ENCODE measurements at regions not wholly inside any gene's neighbourhood (a gene's known extent, or its start where the extent isn't known, plus 50 kb on each side); places are given as distances from the start of the nearest gene placed in this dataset.

DNA sequence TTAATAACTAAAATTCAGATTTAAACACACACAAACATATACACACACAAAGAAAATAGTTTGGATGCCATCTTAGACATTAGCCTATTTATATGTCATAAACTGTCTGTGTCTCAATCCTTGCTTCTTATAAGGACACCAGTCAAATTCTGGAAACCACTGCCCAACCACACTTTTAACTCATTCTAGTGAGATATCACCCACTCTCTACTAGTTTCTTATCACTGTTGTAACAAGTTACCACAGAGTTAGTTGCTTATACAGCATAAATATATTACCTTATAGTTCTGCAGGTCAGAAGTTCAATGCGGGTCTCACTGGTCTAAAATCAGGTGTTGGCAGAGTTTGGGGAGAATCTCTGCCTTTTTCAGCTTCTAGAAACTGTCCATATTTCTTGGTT is 239.1 kb downstream of the MTX2 start:
- Histone ChIP-seq H3K4me3 (no peak overlapping the region), H3K27me3 (replicated peaks) (no peaks in the 10 kb centered on the region), H3K4me1 (replicated peaks) (no peaks in the 10 kb centered on the region), H3K27ac (no peak overlapping the region), H3K9me3 (replicated peaks) (no peaks in the 10 kb centered on the region), H3K36me3 (no peaks in the 10 kb centered on the region)
- no peak for DNase-seq (ENCODE audit: low read depth in 1 of 2, low spot score in 2 of 2)

DNA sequence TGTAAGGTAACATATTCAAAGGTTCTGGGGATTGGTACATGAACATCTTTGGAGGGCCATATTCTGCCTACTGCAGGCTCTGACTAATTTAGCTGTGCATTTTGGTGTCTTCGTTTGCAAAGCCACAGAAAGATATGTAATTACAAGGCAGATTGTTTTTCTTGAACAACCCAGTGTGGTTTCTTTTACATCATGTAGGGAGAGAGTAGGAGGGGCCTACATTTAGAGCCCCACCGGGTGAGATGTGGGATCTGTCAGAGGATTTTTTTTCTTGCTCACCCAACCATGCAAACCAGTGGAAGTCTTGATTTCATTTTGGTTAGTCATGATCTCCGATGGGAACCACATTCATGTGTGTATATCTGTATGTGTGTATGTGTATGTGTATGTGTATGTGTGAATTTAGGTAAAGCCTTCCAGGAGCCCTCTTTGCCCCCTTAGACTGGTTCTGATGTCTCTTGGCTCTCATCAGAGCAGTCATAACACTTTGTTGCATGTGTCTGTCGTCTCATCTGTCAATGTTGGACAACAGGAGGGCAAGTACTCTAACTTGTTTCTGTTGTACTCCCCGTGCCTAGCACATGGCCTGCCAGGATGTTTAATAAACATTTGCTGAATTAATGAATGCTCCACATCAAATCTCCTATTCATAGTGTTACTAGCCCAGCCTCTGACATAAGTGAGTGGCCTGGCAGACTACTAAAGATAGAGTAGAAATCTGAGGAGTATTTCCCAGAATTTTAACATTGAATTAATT is 239.9 kb downstream of the MTX2 start:
- Histone ChIP-seq H3K36me3 (no peaks in the 10 kb centered on the region), H3K4me3 (no peak overlapping the region), H3K27me3 (replicated peaks) (no peaks in the 10 kb centered on the region), H3K27ac (no peak overlapping the region), H3K4me1 (replicated peaks) (no peaks in the 10 kb centered on the region), H3K9me3 (replicated peaks) (no peaks in the 10 kb centered on the region)
- no peak for DNase-seq (ENCODE audit: low read depth in 1 of 2, low spot score in 2 of 2)

DNA sequence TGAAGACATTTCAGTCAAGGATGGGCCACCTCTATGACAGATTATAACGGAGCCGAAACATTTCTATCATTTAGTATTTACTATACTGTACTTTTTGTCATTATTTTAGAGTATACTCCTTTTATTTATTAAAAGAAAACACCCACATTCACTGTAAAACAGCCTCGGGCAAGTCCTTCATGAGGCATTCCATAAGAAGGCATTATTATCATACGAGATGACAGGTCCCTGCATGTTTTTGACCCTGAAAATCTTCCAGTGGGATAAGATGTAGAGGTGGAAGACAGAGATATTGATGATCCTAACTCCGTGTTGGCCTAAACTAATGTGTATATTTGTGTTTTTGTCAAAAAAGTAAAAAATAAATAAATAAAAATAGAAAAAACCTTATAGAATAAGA is 245.0 kb downstream of the MTX2 start:
- DNase-seq (ENCODE audit: low read depth in 1 of 2, low spot score in 2 of 2), result no peak

DNA sequence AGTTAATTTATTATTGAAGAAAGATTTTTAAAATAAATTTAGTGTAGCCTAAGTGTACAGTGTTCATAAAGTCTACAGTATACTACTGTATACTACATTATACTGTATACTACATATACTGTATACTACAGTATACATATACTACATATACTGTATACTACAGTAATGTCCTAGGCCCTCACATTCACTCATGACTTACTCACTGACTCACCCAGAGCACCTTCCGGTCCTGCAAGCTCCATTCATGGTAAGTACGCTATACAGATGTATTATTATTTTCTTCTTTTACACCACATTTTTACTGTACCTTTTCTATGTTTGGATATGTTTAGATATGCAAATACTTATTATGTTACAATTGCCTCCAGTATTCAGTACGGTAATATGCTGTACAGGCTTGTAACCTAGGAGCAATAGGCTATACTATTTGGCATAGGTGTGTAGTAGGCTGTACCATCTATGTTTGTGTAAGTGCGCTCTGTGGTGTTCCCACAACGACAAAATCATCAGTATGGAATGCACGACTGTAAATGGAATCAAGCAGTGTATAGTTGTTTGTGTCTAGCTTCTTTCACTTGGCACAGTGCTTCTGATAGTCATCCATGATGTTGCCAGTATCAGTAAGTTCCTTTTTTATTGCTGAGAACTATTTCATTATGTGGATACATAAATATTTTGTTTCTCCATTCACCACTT is 245.7 kb downstream of the MTX2 start:
- Histone ChIP-seq H3K9me3 (replicated peaks) (no peaks in the 10 kb centered on the region), H3K4me1 (replicated peaks) (no peaks in the 10 kb centered on the region), H3K36me3 (no peaks in the 10 kb centered on the region), H3K27me3 (replicated peaks) (no peaks in the 10 kb centered on the region), H3K4me3 (no peak overlapping the region), H3K27ac (no peak overlapping the region)
- no peak for DNase-seq (ENCODE audit: low read depth in 1 of 2, low spot score in 2 of 2)

More for the DNA sequence above, 245.0 kb downstream of the MTX2 start:
- no peak overlapping the region for H3K4me3 ChIP-seq
- H3K27me3 ChIP-seq (replicated peaks), result no peaks in the 10 kb centered on the region
- no peak overlapping the region for H3K27ac ChIP-seq
- no peaks in the 10 kb centered on the region for H3K9me3 ChIP-seq (replicated peaks)
- no peaks in the 10 kb centered on the region for H3K36me3 ChIP-seq
- H3K4me1 ChIP-seq (replicated peaks), result no peaks in the 10 kb centered on the region

GRCh38 chr2:176516051-176516602 is 246.9 kb downstream of the MTX2 start:
- Histone ChIP-seq H3K4me1 (replicated peaks) (no peaks in the 10 kb centered on the region), H3K9me3 (replicated peaks) (no peaks in the 10 kb centered on the region), H3K4me3 (no peak overlapping the region), H3K27ac (no peak overlapping the region), H3K27me3 (replicated peaks) (no peaks in the 10 kb centered on the region), H3K36me3 (no peaks in the 10 kb centered on the region)
- no peak for DNase-seq (ENCODE audit: low read depth in 1 of 2, low spot score in 2 of 2)

DNA sequence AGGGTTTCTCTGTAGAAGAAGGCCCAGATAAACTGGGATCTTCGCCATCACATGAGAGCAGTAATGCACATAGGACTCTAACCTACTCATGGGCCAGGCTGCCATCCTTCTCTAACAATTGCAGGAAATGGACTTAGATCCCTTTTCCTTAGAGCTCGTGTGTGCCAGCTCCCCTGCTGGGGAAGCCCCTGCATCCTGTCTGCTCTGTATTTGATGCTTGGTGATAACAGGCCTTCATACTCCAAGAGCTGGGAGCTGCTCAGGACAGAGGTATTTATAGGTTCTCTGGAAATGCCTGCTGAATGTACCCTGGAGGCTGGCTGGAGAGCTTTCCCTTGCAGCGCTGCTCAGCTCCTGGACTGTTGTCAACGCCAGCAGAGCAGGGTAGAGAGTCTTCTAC is 249.6 kb downstream of the MTX2 start:
- H3K27ac ChIP-seq, result no peak overlapping the region
- no peak for DNase-seq (ENCODE audit: low read depth in 1 of 2, low spot score in 2 of 2)

GRCh38 chr2:176521878-176522670 is 252.8 kb downstream of the MTX2 start:
- Histone ChIP-seq H3K36me3 (no peaks in the 10 kb centered on the region), H3K27me3 (replicated peaks) (no peaks in the 10 kb centered on the region), H3K4me1 (replicated peaks) (no peaks in the 10 kb centered on the region), H3K9me3 (replicated peaks) (no peaks in the 10 kb centered on the region), H3K4me3 (no peak overlapping the region), H3K27ac (no peak overlapping the region)
- no peak for DNase-seq (ENCODE audit: low read depth in 1 of 2, low spot score in 2 of 2)

More for the DNA sequence above, 249.6 kb downstream of the MTX2 start:
- Histone ChIP-seq H3K36me3 (no peaks in the 10 kb centered on the region), H3K4me1 (replicated peaks) (no peaks in the 10 kb centered on the region), H3K9me3 (replicated peaks) (no peaks in the 10 kb centered on the region), H3K4me3 (no peak overlapping the region), H3K27me3 (replicated peaks) (no peaks in the 10 kb centered on the region)

GRCh38 chr2:176525086-176525485 is 255.8 kb downstream of the MTX2 start:
- Histone ChIP-seq H3K36me3 (no peaks in the 10 kb centered on the region), H3K9me3 (replicated peaks) (no peaks in the 10 kb centered on the region), H3K27ac (no peak overlapping the region), H3K4me1 (replicated peaks) (no peaks in the 10 kb centered on the region), H3K27me3 (replicated peaks) (no peaks in the 10 kb centered on the region), H3K4me3 (no peak overlapping the region)
- DNase-seq (ENCODE audit: low read depth in 1 of 2, low spot score in 2 of 2), result no peak

DNA sequence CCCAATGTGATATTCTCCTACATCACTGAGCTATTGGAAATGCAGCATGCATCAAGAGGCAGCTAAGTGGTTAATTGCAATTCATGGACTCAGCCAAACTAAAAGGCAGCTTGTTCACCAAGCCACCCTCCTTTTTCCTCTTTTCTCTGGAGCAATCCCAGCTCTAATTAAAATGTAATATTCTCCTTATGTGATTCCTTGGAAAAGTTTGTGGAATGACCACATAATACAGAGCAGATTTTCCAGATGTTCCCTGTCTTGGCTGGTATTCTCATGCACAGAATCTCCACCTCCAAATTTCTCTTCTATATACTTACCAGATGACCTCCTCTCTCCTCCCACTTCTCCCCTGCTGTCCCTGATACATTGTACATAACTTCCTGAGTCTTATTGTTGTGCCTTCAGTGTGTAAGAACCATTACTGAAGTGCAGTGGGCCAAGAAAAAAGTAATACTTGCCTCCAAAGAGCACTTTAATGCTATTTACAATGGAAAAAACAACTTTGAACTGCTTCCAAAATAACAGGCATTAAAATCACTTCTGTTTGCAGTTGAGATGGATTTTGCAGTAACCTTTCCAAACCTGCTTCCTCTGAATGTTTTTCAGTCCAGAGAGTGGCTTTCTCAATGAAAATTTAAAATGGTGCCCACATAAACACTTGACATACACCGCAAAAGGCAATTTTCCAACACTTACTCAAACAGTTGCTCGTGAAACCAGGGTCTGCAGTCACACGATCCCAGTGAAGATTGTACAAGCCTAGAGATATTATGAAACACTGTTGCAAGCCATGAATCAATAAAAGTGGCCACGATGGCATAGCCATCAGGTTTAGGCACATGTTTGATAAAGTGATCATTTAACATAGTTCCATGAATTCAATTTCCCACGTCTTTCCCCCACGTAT is 258.0 kb downstream of the MTX2 start:
- Histone ChIP-seq H3K4me1 (replicated peaks) (no peaks in the 10 kb centered on the region), H3K9me3 (replicated peaks) (no peaks in the 10 kb centered on the region), H3K27ac (no peak overlapping the region), H3K36me3 (no peaks in the 10 kb centered on the region), H3K27me3 (replicated peaks) (no peaks in the 10 kb centered on the region), H3K4me3 (no peak overlapping the region)
- no peak for DNase-seq (ENCODE audit: low read depth in 1 of 2, low spot score in 2 of 2)

DNA sequence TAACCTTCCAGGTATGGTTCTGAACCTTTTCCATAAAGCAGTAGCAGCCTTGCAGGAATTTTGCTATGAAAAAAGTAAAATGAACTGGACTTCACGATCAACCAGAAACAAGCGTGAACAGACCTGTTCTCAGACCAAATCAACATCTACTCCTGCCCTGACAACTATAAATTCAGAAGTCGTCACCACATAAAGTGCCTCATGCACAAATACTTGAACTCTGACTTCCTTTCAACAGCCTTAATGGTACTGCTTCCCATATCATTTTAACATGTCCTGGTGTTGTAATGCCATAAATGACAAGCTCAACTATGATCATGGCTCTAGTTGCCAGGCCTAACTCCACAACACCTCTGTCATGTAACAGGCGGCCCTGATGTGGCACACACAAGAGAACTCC is 262.4 kb downstream of the MTX2 start:
- Histone ChIP-seq H3K4me1 (replicated peaks) (no peaks in the 10 kb centered on the region), H3K9me3 (replicated peaks) (no peaks in the 10 kb centered on the region), H3K27me3 (replicated peaks) (no peaks in the 10 kb centered on the region; the same call in 1 of the 2 replicates), H3K4me3 (no peak overlapping the region), H3K36me3 (no peaks in the 10 kb centered on the region), H3K27ac (no peak overlapping the region)
- DNase-seq (ENCODE audit: low read depth in 1 of 2, low spot score in 2 of 2), result no peak

- Histone ChIP-seq H3K4me3 (no peak overlapping the region), H3K27me3 (replicated peaks) (no peaks in the 10 kb centered on the region; the same call in 1 of the 2 replicates), H3K4me1 (replicated peaks) (no peaks in the 10 kb centered on the region), H3K9me3 (replicated peaks) (no peaks in the 10 kb centered on the region), H3K27ac (no peak overlapping the region), H3K36me3 (no peaks in the 10 kb centered on the region)
- DNase-seq (ENCODE audit: low read depth in 1 of 2, low spot score in 2 of 2), result no peak
These were observed 264.4 kb downstream of the MTX2 start for GRCh38 chr2:176533505-176534193.

GRCh38 chr2:176534798-176535466 is 265.7 kb downstream of the MTX2 start:
- Histone ChIP-seq H3K27me3 (replicated peaks) (no peaks in the 10 kb centered on the region; the same call in 1 of the 2 replicates), H3K36me3 (no peaks in the 10 kb centered on the region), H3K9me3 (replicated peaks) (no peaks in the 10 kb centered on the region), H3K27ac (no peak overlapping the region), H3K4me3 (no peak overlapping the region), H3K4me1 (replicated peaks) (no peaks in the 10 kb centered on the region)
- DNase-seq (ENCODE audit: low read depth in 1 of 2, low spot score in 2 of 2), result no peak

All from SJSA1 (cell line).